8988T (cell line): ENCODE measurements at regions not wholly inside any gene's neighbourhood (a gene's known extent, or its start where the extent isn't known, plus 50 kb on each side); places are given as distances from the start of the nearest gene placed in this dataset.
"Not testable (repeated sequence)": the region's sequence is repeated elsewhere in the genome, so short reads cannot be mapped to it uniquely, and the experiment has no call there.

Source experiments
- DNase-seq: peaks from one replicate; pipeline ENCODE4 v3.0.0; 2011

GRCh38 chr5:92760550-92760949 lies 820.5 kb downstream of the NR2F1-AS1 start:
- DNase-seq = no peak

- no peak for DNase-seq
Measured at GRCh38 chr5:92758552-92758951, 822.5 kb downstream of the NR2F1-AS1 start.

- DNase-seq = no peak
Measured at GRCh38 chr5:92749943-92750342, 831.1 kb downstream of the NR2F1-AS1 start.

GRCh38 chr5:92748072-92748676 lies 832.8 kb downstream of the NR2F1-AS1 start:
- DNase-seq = no peak

- no peak for DNase-seq
Measured at GRCh38 chr5:92741906-92742305, 839.1 kb downstream of the NR2F1-AS1 start.

- no peak for DNase-seq
Measured at GRCh38 chr5:92734211-92734940, 846.6 kb downstream of the NR2F1-AS1 start.

- DNase-seq = no peak
Measured at GRCh38 chr5:92730486-92730885, 850.5 kb downstream of the NR2F1-AS1 start.

GRCh38 chr5:92729088-92729487 lies 851.9 kb downstream of the NR2F1-AS1 start:
- DNase-seq = no peak

- no peak for DNase-seq
Measured at GRCh38 chr5:92715946-92716520, 865.0 kb downstream of the NR2F1-AS1 start.

GRCh38 chr5:92713826-92714225 lies 867.2 kb downstream of the NR2F1-AS1 start:
- no peak for DNase-seq

- DNase-seq = no peak
Measured at GRCh38 chr5:92713335-92713743, 867.7 kb downstream of the NR2F1-AS1 start.

GRCh38 chr5:92711956-92712355 lies 869.1 kb downstream of the NR2F1-AS1 start:
- no peak for DNase-seq

GRCh38 chr5:92704590-92704989 lies 876.4 kb downstream of the NR2F1-AS1 start:
- DNase-seq = no peak

GRCh38 chr5:92703976-92704375 lies 877.0 kb downstream of the NR2F1-AS1 start:
- DNase-seq = no peak

- no peak for DNase-seq
Measured at GRCh38 chr5:92695123-92696003, 885.7 kb downstream of the NR2F1-AS1 start.

- no peak for DNase-seq
Measured at GRCh38 chr5:92694067-92694466, 887.0 kb downstream of the NR2F1-AS1 start.

- DNase-seq = not testable (repeated sequence)
Measured at GRCh38 chr5:92691955-92692354, 889.1 kb downstream of the NR2F1-AS1 start.

- DNase-seq = peak; percentile 17
Measured at GRCh38 chr5:92687821-92688722, 892.9 kb downstream of the NR2F1-AS1 start.

- DNase-seq = no peak
Measured at GRCh38 chr5:92678640-92679039, 902.4 kb downstream of the NR2F1-AS1 start.

- DNase-seq = no peak
Measured at GRCh38 chr5:92676215-92677165, 904.5 kb downstream of the NR2F1-AS1 start.

GRCh38 chr5:92674321-92674720 lies 906.7 kb downstream of the NR2F1-AS1 start:
- DNase-seq = no peak
